Uterus (tissue), 2 donors: ENCODE measurements at regions not wholly inside any gene's neighbourhood (a gene's known extent, or its start where the extent isn't known, plus 50 kb on each side); places are given as distances from the start of the nearest gene placed in this dataset.

ENCODE experiments used
- CTCF ChIP-seq, 4 experiments: fragments of 200-600 bp in 2 of 4; fragments of 450-650 bp in 2 of 4; sonication (generic) in 2 of 4; IDR thresholded peaks; one replicate each; pipeline ENCODE4 v1.5.1; 2016 to 2019; ENCODE audit warnings: antibody characterized with exemption in 4 of 4, mild to moderate bottlenecking in 2 of 4, moderate library complexity in 1 of 4
- POLR2A ChIP-seq, 2 donors: fragments of 450-650 bp; IDR thresholded peaks; one replicate each; pipeline ENCODE4 v1.6.1; 2016; ENCODE audit warnings: antibody characterized with exemption in 2 of 2, mild to moderate bottlenecking in 1 of 2, moderate library complexity in 1 of 2

GRCh38 chr12:98406378-98406777 is 109.0 kb upstream of the TMPO start:
- TF ChIP-seq CTCF (IDR thresholded peaks at IDR 0.05) (no peak), POLR2A (IDR thresholded peaks at IDR 0.05) (no peak)
